Lower lobe of right lung (tissue), 2 donors: ENCODE measurements at regions not wholly inside any gene's neighbourhood (a gene's known extent, or its start where the extent isn't known, plus 50 kb on each side); places are given as distances from the start of the nearest gene placed in this dataset.

Source experiments
- ATAC-seq, 2 donors: fragments of 200-7000 bp; cut with Tn5 transposase; one replicate each; pipeline ENCODE4 v1.9.1; 2020 to 2022; ENCODE audit warnings: mild to moderate bottlenecking in 2 of 2, moderate library complexity in 2 of 2
- DNase-seq: peaks from one replicate; pipeline ENCODE4 v3.0.0-alpha.2; 2020
- H3K27ac ChIP-seq: fragments of 200-600 bp; one replicate; pipeline ENCODE4 v1.8.0; 2022
- H3K27me3 ChIP-seq: fragments of 200-600 bp; one replicate; pipeline ENCODE4 v1.8.0; 2022; ENCODE audit warnings: low read depth
- H3K36me3 ChIP-seq: fragments of 200-600 bp; one replicate; pipeline ENCODE4 v1.8.0; 2022; ENCODE audit warnings: mild to moderate bottlenecking
- H3K4me1 ChIP-seq: fragments of 200-600 bp; one replicate; pipeline ENCODE4 v1.8.0; 2022
- H3K4me3 ChIP-seq: fragments of 200-600 bp; one replicate; pipeline ENCODE4 v1.8.0; 2022; ENCODE audit warnings: mild to moderate bottlenecking
- H3K9me3 ChIP-seq: fragments of 200-600 bp; one replicate; pipeline ENCODE4 v1.8.0; 2022
- CTCF ChIP-seq: fragments of 200-600 bp; IDR thresholded peaks from one replicate; pipeline ENCODE4 v1.8.0; 2022; ENCODE audit warnings: antibody characterized with exemption, mild to moderate bottlenecking
- intact Hi-C: fragments of 100-400 bp; cut with DNase I; formaldehyde crosslinking; loops from one replicate; pipeline ENCODE4 v1.11.0; 2022
- donor health status: DM: no; HTN: yes; CAD: no; lungs with severe emphysema.

GRCh38 chr11:107243929-107244328 lies 213.7 kb downstream of the CWF19L2 start:
- Histone ChIP-seq H3K9me3 (no peaks in the 10 kb centered on the region), H3K27me3 (no peaks in the 10 kb centered on the region), H3K36me3 (no peaks in the 10 kb centered on the region), H3K4me3 (no peak overlapping the region), H3K27ac (no peak overlapping the region), H3K4me1 (no peaks in the 10 kb centered on the region)
- no peak for TF ChIP-seq CTCF
- ATAC-seq (no peak), DNase-seq (no peak)
- intact Hi-C loops = no loop called here

DNA sequence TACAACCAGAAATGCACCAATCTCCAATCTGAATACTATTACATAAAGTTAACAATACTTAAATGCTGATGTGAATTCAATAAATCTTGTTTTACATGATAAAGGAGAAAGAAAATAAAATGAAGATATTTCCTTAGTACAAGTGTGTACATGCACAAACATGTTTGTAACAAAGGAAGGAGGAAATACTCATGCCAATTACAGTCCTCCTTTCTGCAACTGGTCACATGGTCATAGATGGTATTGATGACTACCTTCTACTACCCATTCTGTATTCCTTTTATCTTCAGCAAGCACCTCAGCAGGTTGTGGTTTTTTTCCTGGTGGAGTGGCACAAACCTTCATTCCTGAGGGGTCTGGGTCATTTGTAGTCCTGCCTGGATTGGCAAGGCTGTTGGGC lies 214.2 kb upstream of the GUCY1A2 start:
- ATAC-seq (no peak), DNase-seq (no peak)
- Histone ChIP-seq H3K27me3 (no peaks in the 10 kb centered on the region), H3K36me3 (no peaks in the 10 kb centered on the region), H3K4me3 (no peak overlapping the region), H3K9me3 (no peaks in the 10 kb centered on the region), H3K27ac (no peak overlapping the region), H3K4me1 (no peaks in the 10 kb centered on the region)
- TF ChIP-seq CTCF = no peak
- intact Hi-C loops = no loop called here

- TF ChIP-seq CTCF = no peak
- DNase-seq (no peak), ATAC-seq (no peak)
- Histone ChIP-seq H3K27ac (no peak overlapping the region), H3K4me3 (no peak overlapping the region), H3K4me1 (no peaks in the 10 kb centered on the region), H3K27me3 (no peaks in the 10 kb centered on the region), H3K36me3 (no peaks in the 10 kb centered on the region), H3K9me3 (no peaks in the 10 kb centered on the region)
- intact Hi-C loops = no loop called here
Measured at GRCh38 chr11:107224836-107225235, 206.6 kb upstream of the GUCY1A2 start.

DNA sequence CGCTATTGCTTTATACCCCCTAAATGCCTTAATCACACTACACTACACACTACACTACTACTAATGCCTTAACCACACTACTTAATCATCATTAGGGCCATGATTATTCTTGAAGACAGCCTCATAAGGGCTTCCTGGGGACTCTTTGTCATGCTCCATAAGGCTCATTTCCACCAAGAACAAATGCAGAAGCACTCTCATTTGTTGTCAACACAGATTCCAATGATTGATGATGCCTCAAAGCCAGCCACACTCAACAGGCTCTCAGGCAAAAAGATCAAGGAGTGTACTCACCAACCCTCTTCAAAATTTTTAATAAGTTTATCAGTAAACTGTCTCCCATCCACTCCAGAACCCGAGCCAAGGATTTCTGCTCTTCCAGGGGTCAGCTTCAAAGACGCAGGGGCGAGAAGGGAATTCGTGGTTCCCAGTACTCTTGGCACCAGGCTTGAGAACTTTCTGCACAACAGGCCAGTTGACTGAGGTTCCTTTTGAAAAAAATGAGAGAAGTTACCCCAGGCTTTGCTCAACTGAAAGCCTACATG lies 204.7 kb upstream of the GUCY1A2 start:
- TF ChIP-seq CTCF = no peak
- no peak for DNase-seq
- no peak for ATAC-seq

DNA sequence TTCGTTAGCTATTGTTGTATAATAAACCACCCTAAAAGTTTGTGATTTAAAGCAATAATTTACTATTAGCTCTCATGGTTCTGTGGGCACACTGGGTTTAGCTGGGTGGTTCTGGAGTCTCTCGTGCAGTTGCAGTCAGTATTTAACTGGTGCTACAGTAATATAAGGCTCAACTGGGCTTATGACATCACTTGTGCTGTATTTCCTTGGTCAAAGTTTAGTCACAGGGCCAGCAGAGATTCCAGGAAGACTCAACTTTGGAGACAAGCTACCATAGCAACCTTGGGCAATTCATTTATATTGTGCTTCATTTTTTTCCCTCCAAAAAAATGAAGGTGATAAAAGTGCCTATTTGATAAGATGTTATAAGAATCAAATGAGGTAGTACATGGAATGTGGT lies 204.2 kb upstream of the GUCY1A2 start:
- Histone ChIP-seq H3K27me3 (no peaks in the 10 kb centered on the region), H3K4me1 (no peaks in the 10 kb centered on the region), H3K9me3 (no peaks in the 10 kb centered on the region), H3K36me3 (no peaks in the 10 kb centered on the region), H3K4me3 (no peak overlapping the region), H3K27ac (no peak overlapping the region)
- intact Hi-C loops = no loop called here
- ATAC-seq (no peak), DNase-seq (no peak)
- no peak for TF ChIP-seq CTCF

More for the DNA sequence above, 204.7 kb upstream of the GUCY1A2 start:
- intact Hi-C loops = no loop called here
- no peak overlapping the region for H3K27ac ChIP-seq
- no peaks in the 10 kb centered on the region for H3K36me3 ChIP-seq
- no peaks in the 10 kb centered on the region for H3K4me1 ChIP-seq
- no peaks in the 10 kb centered on the region for H3K27me3 ChIP-seq
- no peaks in the 10 kb centered on the region for H3K9me3 ChIP-seq
- H3K4me3 ChIP-seq = no peak overlapping the region

DNA sequence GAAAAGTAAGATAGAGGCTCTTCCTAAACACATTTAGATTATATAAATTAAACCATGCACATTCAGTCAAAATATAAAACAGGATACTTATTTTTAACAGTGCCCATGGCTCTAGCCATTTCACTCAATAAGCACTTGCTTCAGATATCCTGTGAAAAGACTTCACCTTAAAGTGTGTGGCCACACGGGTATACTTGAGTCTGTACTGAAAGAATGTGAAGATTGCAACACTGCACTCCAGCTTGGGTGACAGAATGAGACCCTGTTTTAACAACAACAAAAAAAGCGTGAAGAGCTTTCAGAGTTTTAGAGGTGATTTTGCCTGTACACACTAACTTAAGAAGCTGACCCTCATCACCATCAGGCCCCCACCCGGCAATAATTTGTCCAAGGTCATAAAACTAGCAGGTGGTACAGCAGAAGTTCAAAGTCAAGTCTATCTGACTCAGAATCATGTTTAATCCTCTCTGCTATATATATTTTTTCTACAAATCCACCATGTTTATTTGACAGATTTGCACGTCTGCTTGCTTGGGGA lies 203.5 kb upstream of the GUCY1A2 start:
- Histone ChIP-seq H3K27me3 (no peaks in the 10 kb centered on the region), H3K4me3 (no peak overlapping the region), H3K36me3 (no peaks in the 10 kb centered on the region), H3K9me3 (no peaks in the 10 kb centered on the region), H3K27ac (no peak overlapping the region), H3K4me1 (no peaks in the 10 kb centered on the region)
- DNase-seq (no peak), ATAC-seq (peak; percentile 68 to 71)
- intact Hi-C loops = no loop called here
- no peak for TF ChIP-seq CTCF
